ENCODE measurements at regions not wholly inside any gene's neighbourhood (a gene's known extent, or its start where the extent isn't known, plus 50 kb on each side); places are given as distances from the start of the nearest gene placed in this dataset.
"Not testable (repeated sequence)": the region's sequence is repeated elsewhere in the genome, so short reads cannot be mapped to it uniquely, and the experiment has no call there.

DNA sequence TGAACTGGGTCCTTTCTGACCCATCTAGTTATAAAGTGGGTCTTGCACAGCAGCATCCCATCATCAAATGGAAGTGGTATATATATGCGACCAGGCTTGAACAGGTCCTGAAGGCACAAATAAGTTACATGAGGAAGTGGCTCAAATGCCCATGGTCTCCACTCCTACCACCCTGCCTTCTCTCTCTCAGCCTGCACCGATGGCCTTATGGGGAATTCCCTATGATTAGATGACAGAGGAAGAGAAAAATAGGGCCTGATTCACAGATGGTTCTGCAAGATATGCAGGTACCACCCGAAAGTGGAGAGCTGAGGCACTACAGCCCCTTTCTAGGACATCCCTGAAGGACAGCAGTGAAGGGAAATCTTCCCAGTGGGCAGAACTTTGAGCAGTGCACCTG, 1275.1 kb upstream of the CITED2 start:
- ATAC-seq; DNase-seq (ENCODE audit: low spot score): not testable (repeated sequence)

- ATAC-seq; DNase-seq (ENCODE audit: low spot score): not testable (repeated sequence)
Observed at GRCh38 chr6:140647322-140647721, 1272.9 kb upstream of the CITED2 start.

- no peak for ATAC-seq
- no peak for DNase-seq (ENCODE audit: low spot score)
Observed at GRCh38 chr6:140644017-140644416, 1269.6 kb upstream of the CITED2 start.

GRCh38 chr6:140641412-140641811, 1267.0 kb upstream of the CITED2 start:
- ATAC-seq (no peak), DNase-seq (ENCODE audit: low spot score) (no peak)

GRCh38 chr6:140636908-140637402, 1262.5 kb upstream of the CITED2 start:
- DNase-seq (ENCODE audit: low spot score): no peak
- no peak for ATAC-seq

GRCh38 chr6:140636271-140636907, 1261.9 kb upstream of the CITED2 start:
- ATAC-seq (no peak), DNase-seq (ENCODE audit: low spot score) (no peak)

- DNase-seq (ENCODE audit: low spot score) (no peak), ATAC-seq (no peak)
Observed at GRCh38 chr6:140627002-140627401, 1252.6 kb upstream of the CITED2 start.

- no peak for ATAC-seq
- no peak for DNase-seq (ENCODE audit: low spot score)
Observed at GRCh38 chr6:140623498-140623897, 1249.0 kb upstream of the CITED2 start.

DNA sequence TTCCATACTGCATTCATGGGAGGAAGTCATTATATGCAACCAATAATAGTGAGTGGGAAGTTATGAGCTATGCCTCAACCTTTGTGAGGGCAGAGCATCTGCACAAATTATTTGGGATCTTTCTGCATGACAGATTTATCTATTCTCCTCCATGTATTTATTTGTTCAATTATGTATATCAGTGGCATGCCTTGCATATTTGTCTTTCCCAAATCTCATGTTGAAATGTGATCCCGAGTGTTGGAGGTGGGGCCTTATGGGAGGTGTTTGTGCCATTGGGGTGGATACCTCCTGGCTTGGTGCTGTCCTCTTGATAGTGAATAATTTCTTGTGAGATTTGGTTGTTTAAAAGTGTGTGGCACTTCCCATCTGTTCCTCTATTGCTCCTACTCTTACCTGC, 1246.0 kb upstream of the CITED2 start:
- DNase-seq (ENCODE audit: low spot score) (no peak), ATAC-seq (no peak)

- ATAC-seq: no peak
- no peak for DNase-seq (ENCODE audit: low spot score)
Observed at GRCh38 chr6:140609956-140610355, 1235.5 kb upstream of the CITED2 start.

GRCh38 chr6:140609321-140609720, 1234.9 kb upstream of the CITED2 start:
- ATAC-seq: no peak

GRCh38 chr6:140604786-140605185, 1230.3 kb upstream of the CITED2 start:
- ATAC-seq: no peak
- DNase-seq (ENCODE audit: low spot score): no peak

More at GRCh38 chr6:140609321-140609720, 1234.9 kb upstream of the CITED2 start:
- DNase-seq (ENCODE audit: low spot score): no peak

DNA sequence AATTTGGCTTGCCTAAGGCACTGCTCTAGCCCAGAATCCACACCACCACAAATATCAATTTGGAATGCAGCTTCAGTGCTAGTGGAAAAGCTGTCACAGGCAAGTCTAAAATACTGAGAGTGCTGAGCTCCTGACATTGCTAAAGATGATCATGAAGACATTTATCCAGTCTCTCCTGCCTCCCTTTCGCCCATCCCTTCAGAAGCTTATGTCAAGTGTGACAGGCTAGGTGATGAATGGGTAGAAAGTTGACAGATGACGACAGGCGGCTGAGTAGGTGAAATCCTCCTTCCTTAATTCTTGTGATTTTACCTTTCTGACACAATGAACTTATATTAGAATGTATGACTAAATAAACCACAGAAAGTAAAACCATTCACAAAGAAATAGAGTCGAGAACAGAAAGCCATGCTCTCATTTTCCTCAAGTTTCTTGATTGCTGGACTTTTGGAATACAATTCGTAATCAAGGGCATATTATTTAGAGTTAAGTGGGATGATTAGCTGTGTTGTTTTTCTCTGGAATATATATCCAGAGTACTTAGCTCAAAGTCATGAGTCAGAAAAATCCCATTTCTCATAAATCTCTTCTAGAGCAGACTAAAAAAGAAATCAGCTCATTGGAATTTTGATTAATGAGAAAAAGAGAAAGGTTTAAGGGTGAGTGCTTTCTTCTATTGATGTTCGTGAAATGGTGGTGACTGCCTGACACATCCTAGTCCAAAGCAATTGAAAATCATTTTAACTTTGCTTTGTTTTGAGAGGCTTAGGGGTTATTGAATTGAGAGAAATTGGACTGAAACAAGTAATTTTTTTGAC, 1228.2 kb upstream of the CITED2 start:
- DNase-seq (ENCODE audit: low spot score): no peak
- ATAC-seq: no peak

DNA sequence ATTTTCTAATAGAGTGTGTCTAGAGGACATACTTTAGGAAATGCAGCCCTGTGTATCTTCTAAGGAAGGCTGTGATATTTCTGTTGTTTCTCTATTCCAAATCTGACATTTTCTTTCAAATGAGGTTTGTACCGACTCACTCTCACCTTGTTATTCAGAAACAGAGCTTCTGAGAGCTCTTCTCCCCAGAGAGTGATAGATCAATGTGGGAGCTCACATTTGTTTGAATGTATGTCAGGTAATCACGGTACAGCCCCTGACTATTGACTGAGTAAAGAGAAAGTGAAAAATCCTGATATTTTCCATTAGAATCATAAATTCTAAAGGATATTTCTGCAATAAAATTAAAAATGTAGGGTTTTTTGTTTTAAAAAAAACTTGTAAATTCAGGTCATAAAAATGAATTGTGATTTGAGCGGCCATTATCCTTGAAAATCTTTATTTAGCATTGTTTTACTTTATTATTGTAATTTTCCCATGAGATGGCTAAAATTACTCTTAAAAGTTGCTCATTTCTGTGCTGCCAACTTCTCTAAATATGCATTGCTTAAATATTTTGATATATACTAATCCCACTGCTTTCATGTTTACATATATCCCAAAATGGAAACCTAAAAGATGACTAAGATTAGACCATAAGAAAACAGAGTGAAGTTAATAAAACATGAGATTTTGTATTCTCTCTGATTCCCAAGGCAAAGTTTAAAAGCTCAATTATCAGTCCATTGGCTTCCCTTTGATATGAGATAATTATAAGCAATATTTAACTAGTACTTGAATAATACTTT, 1226.8 kb upstream of the CITED2 start:
- no peak for DNase-seq (ENCODE audit: low spot score)
- no peak for ATAC-seq

GRCh38 chr6:140599916-140600315, 1225.5 kb upstream of the CITED2 start:
- ATAC-seq (no peak), DNase-seq (ENCODE audit: low spot score) (no peak)

DNA sequence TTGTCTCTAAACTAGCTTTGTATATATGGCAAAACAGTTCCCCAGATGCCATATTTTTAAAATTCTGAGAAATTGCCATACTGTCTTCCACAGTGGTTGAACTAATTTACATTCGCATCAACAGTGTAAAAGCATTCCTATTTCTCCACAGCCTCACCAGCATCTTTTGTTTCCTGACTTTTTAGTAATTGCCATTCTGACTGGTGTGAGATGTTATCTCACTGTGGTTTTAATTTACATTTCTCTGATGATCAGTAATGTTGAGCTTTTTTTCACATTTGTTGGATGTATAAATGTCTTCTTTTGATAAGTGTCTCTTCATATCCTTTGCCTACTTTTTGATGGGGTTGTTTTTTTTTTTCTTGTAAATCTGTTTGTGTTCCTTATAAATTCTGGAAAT, 1222.7 kb upstream of the CITED2 start:
- no peak for ATAC-seq
- DNase-seq (ENCODE audit: low spot score): no peak

- ATAC-seq: no peak
- DNase-seq (ENCODE audit: low spot score): no peak
Observed at GRCh38 chr6:140594806-140595128, 1220.3 kb upstream of the CITED2 start.

- no peak for DNase-seq (ENCODE audit: low spot score)
- ATAC-seq: no peak
Observed at GRCh38 chr6:140592877-140593276, 1218.4 kb upstream of the CITED2 start.

DNA sequence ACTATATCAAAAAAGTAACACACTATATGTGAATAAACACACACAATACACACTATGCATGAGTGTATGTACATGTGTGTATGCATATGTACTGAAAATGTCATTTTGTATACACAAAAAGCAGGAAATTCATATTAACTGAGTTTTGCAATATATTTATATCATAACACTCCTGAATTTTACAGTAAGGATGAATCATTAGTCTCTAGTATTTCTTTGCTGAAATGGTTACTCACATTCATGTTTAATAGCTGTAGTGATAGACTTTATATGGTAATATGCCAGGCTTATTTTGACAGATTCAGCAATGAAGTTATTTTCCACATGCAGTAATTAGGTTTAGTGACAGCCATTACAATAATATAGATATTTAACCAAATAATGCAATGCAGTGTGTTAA, 1216.2 kb upstream of the CITED2 start:
- ATAC-seq: no peak
- no peak for DNase-seq (ENCODE audit: low spot score)

DNA sequence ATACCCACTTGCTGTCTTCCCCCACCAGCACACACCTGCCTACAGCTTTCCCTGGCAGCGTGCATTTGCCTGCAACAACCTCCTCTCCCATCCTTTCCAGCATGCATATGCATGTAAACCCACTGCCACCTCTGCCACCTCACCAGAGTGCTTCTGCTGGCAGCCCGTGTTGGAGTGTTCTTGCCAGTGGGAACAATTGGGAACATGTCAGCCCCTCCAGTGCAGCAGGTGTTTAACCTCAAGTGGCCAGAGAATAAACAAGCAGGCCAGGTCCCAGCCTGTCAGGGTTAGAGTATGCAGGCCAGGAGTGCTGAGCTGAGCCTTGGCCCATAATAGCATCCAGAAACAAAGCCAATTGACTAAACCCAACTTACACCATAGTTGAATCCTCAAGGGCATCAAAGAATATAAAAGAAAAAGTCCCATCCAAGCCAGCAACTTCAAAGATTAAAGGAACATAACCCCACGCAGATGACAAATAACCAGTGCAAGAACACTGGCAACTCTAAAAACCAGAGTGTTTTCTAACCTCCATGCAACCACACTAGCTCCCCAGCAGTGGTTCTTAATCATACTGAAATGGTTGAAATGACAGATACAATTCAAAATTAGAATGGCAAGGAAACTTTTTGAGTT, 1212.1 kb upstream of the CITED2 start:
- DNase-seq (ENCODE audit: low spot score) (no peak), ATAC-seq (no peak)

- DNase-seq (ENCODE audit: low spot score): no peak
- ATAC-seq: no peak
Observed at GRCh38 chr6:140581601-140582000, 1207.2 kb upstream of the CITED2 start.

Measured in left lobe of liver (tissue), 2 donors.